ENCODE measurements at regions not wholly inside any gene's neighbourhood (a gene's known extent, or its start where the extent isn't known, plus 50 kb on each side); places are given as distances from the start of the nearest gene placed in this dataset.

DNA sequence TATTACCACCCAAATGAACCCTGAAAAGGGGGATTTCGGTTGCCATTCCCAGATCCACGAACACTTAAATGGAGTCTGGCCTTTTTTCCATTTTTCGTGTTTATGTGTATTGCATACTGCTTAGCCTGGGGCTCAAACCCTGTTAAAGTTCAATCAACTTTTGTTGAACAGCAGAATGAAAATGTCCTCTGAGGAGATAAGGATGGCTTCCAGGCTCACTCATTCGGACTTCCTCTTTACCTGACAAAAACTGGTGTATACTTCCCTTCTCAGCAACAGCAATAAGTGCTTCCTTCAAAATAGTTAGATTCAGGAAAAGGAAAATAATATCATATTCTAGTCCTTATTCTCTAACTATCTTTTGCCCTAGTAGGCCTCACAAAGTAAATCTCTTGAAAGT lies 61.1 kb upstream of the ARID5B start:
- Histone ChIP-seq H3K9me3 (ENCODE audit: low read length) (no peaks in the 10 kb centered on the region), H3F3A (ENCODE audit: insufficient read depth, low read length) (no peaks in the 10 kb centered on the region), H3K27ac (ENCODE audit: low read depth, low read length, poor library complexity, severe bottlenecking) (no peak overlapping the region), H3K4me2 (ENCODE audit: low read length) (no peak overlapping the region), H3K79me2 (ENCODE audit: insufficient read depth, low read length) (no peaks in the 10 kb centered on the region), H2AFZ (ENCODE audit: low read length) (no peak overlapping the region), H4K20me1 (ENCODE audit: insufficient read depth, low read length) (no peaks in the 10 kb centered on the region), H3K4me3 (ENCODE audit: low read depth, low read length, poor library complexity, severe bottlenecking) (no peak overlapping the region), H3K27me3 (ENCODE audit: insufficient read depth, low read length) (no peaks in the 10 kb centered on the region), H3K4me1 (ENCODE audit: insufficient read depth, low read length, severe bottlenecking) (peaks cover 6% of the 10 kb centered on the region), H3K9me2 (ENCODE audit: low read depth, low read length) (no peaks in the 10 kb centered on the region), H3K36me3 (ENCODE audit: insufficient read depth, low read length) (no peaks in the 10 kb centered on the region), H3K9ac (ENCODE audit: low read length) (no peak overlapping the region)
- no peak for TF ChIP-seq EZH2 (IDR thresholded peaks at IDR 0.05; ENCODE audit: borderline replicate concordance, low read length)
- TF ChIP-seq, protein P1, sequence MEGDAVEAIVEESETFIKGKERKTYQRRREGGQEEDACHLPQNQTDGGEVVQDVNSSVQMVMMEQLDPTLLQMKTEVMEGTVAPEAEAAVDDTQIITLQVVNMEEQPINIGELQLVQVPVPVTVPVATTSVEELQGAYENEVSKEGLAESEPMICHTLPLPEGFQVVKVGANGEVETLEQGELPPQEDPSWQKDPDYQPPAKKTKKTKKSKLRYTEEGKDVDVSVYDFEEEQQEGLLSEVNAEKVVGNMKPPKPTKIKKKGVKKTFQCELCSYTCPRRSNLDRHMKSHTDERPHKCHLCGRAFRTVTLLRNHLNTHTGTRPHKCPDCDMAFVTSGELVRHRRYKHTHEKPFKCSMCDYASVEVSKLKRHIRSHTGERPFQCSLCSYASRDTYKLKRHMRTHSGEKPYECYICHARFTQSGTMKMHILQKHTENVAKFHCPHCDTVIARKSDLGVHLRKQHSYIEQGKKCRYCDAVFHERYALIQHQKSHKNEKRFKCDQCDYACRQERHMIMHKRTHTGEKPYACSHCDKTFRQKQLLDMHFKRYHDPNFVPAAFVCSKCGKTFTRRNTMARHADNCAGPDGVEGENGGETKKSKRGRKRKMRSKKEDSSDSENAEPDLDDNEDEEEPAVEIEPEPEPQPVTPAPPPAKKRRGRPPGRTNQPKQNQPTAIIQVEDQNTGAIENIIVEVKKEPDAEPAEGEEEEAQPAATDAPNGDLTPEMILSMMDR (IDR thresholded peaks at IDR 0.05; ENCODE audit: low read length): no peak

DNA sequence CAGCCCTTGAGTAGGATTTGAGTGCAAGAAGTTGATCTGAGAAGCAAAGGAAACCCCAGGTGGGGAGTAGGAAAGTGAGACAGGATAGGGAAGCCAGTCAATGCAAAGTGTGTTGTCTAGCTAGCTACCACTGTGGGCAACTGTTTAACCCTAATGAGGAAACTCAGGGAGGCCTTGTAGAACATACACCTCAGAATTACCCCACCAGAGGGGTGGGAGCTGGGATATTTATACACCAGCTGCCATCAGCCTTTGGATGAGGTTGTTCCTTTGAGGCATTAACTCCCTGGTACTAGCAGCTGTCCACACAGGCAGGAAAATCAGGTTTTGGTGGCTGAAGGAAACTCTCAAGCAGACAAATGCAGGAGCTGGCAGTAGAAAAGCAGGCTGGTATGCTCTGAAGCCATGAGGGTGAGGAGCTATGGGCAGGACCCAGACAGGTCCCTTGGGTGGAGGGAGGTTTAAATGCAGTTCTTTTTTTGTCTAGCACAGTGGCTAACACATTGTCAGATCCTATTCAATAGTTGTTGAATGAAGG lies 60.1 kb upstream of the ARID5B start:
- no peak overlapping the region for H3K4me2 ChIP-seq (ENCODE audit: low read length)
- H3F3A ChIP-seq (ENCODE audit: insufficient read depth, low read length): no peaks in the 10 kb centered on the region
- no peaks in the 10 kb centered on the region for H3K36me3 ChIP-seq (ENCODE audit: insufficient read depth, low read length)
- no peaks in the 10 kb centered on the region for H3K9me3 ChIP-seq (ENCODE audit: low read length)
- no peak for TF ChIP-seq EZH2 (IDR thresholded peaks at IDR 0.05; ENCODE audit: borderline replicate concordance, low read length)
- TF ChIP-seq, protein P1 (IDR thresholded peaks at IDR 0.05; ENCODE audit: low read length): no peak
- no peak overlapping the region for H2AFZ ChIP-seq (ENCODE audit: low read length)
- no peaks in the 10 kb centered on the region for H3K9me2 ChIP-seq (ENCODE audit: low read depth, low read length)
- H3K79me2 ChIP-seq (ENCODE audit: insufficient read depth, low read length): no peaks in the 10 kb centered on the region
- no peaks in the 10 kb centered on the region for H3K4me1 ChIP-seq (ENCODE audit: insufficient read depth, low read length, severe bottlenecking)
- H3K9ac ChIP-seq (ENCODE audit: low read length): no peak overlapping the region
- H4K20me1 ChIP-seq (ENCODE audit: insufficient read depth, low read length): no peaks in the 10 kb centered on the region
- H3K27me3 ChIP-seq (ENCODE audit: insufficient read depth, low read length): no peaks in the 10 kb centered on the region
- no peak overlapping the region for H3K27ac ChIP-seq (ENCODE audit: low read depth, low read length, poor library complexity, severe bottlenecking)
- no peak overlapping the region for H3K4me3 ChIP-seq (ENCODE audit: low read depth, low read length, poor library complexity, severe bottlenecking)

DNA sequence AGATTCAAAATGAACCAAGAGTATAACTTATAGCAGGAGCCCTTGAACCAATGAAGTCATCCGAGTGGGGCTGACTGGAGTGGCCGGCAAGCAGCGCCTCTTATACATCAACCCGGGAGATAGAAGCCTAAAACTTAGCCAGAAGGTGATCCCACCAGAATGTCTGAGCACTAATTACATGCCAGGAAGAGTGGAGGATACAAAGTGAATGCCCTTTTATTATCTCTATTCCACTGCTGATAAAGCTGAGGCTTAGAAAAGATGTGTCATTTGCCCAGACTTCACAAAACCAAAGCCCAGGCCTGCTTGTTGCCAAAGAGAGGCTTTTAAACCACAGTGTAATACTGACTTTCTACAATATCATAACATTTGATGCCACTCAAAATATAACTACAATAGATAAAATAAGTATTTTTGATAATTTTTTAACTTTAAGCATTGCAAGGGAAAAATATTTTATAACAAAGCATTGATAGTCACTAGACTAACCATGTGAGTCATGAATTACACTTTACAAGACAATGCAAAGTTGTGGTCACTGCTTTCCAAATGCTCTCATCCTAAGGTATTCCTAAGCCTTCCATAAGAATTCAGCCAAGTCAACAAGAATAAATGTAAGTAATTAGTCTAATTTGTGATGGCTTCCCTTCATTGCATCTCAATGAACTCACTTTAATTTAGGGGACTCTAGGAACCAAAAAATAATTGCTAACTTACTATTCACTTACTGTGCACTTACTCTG lies 58.6 kb upstream of the ARID5B start:
- no peak for TF ChIP-seq EZH2 (IDR thresholded peaks at IDR 0.05; ENCODE audit: borderline replicate concordance, low read length)
- Histone ChIP-seq H3K36me3 (ENCODE audit: insufficient read depth, low read length) (no peaks in the 10 kb centered on the region), H2AFZ (ENCODE audit: low read length) (no peak overlapping the region), H3K9me2 (ENCODE audit: low read depth, low read length) (no peaks in the 10 kb centered on the region), H3K9ac (ENCODE audit: low read length) (no peak overlapping the region), H3K27me3 (ENCODE audit: insufficient read depth, low read length) (no peaks in the 10 kb centered on the region), H3K4me2 (ENCODE audit: low read length) (no peak overlapping the region), H3K4me1 (ENCODE audit: insufficient read depth, low read length, severe bottlenecking) (no peaks in the 10 kb centered on the region), H3K27ac (ENCODE audit: low read depth, low read length, poor library complexity, severe bottlenecking) (no peak overlapping the region), H3K79me2 (ENCODE audit: insufficient read depth, low read length) (no peaks in the 10 kb centered on the region), H3F3A (ENCODE audit: insufficient read depth, low read length) (no peaks in the 10 kb centered on the region), H3K4me3 (ENCODE audit: low read depth, low read length, poor library complexity, severe bottlenecking) (no peak overlapping the region), H4K20me1 (ENCODE audit: insufficient read depth, low read length) (no peaks in the 10 kb centered on the region), H3K9me3 (ENCODE audit: low read length) (no peaks in the 10 kb centered on the region)
